Activated gamma-delta T cell treated with Interleukin-2 at 50 U/mL for 16 hours (primary cell): ENCODE measurements at regions not wholly inside any gene's neighbourhood (a gene's known extent, or its start where the extent isn't known, plus 50 kb on each side); places are given as distances from the start of the nearest gene placed in this dataset.

Source experiments
- DNase-seq: peaks from one replicate; pipeline ENCODE4 v3.0.0-alpha.2; 2020

DNA sequence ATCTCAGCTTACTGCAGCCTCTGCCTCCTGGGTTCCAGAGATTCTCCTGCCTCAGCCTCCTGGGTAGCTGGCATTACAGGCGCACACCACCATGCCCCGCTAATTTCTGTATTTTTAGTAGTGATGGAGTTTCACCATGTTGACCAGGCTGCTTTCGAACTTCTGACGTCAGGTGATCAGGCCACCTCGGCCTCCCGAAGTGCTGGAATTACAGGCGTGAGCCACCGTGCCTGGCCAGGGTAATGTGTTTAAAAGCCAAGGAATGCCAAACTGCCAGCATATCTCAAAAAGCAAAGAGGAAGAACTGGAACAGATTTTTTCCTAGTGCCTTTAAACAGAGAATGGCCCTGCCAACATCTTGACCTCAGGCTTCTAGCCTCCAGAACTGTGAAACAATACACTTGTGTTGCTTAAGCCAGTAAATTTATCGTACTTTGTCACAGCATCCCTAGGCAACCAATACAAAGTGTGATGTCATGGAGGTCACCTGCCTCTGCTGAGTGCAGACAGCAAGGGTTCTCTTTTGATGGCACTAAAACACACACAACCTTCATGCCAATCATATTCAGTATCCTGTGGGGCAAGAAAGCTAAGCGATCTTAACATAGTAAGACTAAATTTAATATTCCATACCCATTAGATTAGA, 858.3 kb upstream of the TMPRSS15 start:
- no peak for DNase-seq

DNA sequence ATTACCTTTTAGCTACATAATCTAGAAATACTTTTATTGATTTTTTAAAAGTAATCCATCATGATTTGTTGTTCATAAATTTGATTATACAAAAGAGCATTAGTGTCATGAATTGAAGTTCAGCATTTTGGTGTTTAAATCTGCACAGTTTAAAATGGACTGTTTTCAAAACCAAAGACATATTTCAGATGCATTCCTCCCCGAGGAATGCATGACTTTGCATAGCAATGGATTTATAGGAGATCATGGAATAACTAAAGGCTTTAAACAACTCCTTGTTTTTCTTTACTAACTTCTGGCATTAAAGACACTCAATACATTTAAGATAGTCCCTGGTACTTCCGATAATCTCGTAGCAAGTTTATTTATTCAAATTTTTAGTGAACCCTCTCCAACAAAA, 863.1 kb upstream of the TMPRSS15 start:
- DNase-seq = no peak

DNA sequence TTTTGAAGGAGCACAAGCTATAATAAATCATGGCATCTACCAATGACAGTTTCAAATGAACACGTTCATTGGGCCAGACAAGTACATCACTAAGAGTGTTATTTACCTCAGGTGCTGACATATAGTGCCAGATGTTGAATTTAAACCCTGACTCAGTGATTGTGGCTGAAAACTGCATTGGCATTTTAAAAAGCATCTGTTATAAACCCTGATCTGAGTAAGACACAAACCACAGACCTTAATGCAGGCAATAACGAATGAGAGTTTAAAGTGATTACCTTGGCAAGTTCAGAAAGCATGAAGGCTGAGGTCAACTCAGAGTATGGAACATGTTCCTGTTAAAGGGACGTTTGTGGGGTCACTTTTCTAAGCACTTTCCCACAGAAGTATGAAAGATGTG, 865.1 kb upstream of the TMPRSS15 start:
- DNase-seq = no peak

DNA sequence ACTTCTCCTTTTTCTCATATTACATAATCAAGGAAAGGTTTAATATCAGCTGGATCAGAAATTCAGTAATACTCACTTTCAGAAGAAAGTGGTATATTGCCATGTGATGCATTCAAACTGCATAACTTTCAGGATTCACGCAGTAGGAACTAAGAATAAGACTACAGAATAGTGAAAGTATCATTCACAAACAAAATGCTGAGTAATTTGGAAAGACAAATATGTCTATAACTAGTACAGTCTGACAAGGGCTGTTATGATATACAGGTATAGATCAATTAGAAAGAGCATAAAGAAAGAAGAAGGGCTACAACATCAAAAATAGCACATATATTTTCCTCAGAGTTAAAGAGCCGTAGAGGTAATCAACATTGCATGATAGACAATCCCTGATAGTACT, 871.5 kb upstream of the TMPRSS15 start:
- DNase-seq = no peak

DNA sequence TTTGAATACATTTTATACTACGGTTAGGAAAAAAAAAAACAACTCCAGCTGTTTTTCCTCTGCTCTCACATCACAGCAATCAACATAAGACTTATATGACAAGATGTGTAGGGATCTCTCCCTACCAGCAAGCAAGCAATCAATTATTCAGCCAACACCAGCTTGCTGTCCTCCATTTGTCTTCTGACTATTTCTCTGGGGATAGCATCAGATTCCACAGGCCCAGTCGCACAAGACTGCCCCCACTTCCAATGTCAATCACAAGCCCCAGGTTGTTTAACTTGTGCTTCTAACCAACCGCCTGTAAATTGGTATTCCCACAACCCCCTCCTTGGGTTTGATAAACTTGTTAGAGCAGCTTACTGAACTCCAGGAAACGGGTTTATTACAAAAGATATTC, 873.1 kb upstream of the TMPRSS15 start:
- no peak for DNase-seq

DNA sequence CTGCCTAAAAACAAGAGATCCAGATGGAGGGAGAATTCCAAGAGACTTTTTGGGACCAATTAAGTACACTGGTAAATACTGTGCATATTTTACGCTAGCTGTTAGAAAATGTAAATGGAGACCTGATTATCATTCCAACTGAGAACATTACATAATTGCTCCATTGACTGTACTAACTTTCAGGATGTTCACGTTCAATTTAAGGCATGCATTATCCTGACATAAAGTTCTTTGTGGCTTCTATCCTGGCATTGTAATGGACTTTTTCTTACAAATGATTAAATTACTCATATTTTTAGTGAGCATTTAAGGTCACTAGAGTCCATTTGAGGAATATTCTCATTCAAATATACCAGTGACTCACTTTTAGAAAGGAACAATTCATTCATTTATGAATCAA, 883.3 kb upstream of the TMPRSS15 start:
- DNase-seq = no peak

GRCh38 chr21:19290328-19290727, 886.7 kb upstream of the TMPRSS15 start:
- DNase-seq = no peak

- DNase-seq = no peak
These were observed 916.7 kb upstream of the TMPRSS15 start for GRCh38 chr21:19320291-19320690.

DNA sequence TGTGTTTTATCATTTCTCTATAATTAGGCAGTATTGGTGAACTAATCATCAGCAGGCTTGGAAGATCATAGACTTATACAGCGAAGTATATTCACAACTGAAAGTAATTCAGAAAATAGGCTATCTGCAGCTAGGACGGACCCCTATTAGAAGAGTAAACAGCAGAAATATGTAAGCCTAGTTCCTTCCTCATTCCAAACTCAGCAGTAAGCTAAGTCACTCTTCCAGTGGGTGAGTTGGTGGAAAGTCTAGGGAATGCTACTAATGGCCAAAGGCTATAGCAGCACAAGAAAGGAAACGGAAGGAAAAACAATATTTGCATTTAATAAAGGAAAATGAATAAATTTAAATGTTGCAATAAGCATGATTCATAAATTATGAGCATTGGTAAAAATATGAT, 918.1 kb upstream of the TMPRSS15 start:
- no peak for DNase-seq

DNA sequence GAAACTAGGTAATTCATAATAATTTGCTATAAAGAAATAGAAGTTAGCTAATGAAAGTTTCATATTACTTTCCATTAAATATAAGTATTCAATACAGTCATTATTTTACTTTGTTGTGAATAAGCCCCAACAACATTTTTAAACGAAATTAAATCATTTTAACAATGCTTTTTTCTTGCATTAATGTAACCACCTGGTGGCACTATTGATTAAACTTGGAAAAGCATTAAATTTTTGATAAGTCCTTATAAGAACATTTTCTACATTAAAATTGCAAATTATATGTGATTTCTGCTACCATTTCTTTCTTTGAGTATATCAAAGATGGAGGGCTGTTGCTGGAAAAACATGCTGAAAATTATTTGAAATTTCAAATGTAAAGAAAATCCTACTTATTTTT, 918.8 kb upstream of the TMPRSS15 start:
- no peak for DNase-seq

DNA sequence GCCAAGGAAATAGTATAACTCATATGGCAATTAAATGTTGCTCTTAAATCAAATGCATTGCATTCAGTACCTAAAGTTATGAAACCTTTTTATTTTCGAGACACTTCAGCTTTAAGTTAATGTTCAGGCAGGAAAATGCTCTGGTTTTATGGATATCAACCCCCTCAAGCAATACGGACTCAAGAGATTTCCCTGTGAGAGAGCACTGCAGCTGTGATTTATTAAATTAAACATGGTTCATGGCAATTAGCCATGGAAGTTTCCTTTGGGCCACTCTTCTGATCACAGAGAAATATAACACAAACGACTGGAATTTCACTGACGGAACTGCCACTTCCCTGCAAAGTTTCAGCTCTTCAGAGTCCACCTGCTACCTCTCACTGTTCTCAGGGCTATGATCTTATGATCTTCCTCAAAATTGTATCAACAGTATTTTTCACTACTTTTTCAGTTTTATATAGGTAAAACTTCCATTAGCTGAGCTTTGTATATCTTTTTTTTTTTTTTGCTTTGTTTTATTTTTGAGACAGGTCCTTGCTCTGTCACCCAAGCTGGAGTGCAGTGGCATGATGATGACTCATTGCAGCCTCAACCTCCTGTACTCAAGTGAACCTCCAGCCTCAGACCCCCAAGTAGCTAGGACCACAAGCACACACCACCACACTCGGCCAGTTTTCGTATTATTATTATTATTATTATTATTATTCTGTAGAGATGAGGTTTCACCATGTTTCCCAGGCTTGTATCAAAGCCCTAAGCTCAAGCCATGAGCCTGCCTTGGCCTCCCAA, 923.1 kb upstream of the TMPRSS15 start:
- DNase-seq = no peak

- DNase-seq = no peak
These were observed 925.4 kb upstream of the TMPRSS15 start for GRCh38 chr21:19328954-19329353.

- DNase-seq = no peak
These were observed 936.7 kb upstream of the TMPRSS15 start for GRCh38 chr21:19340303-19340702.

GRCh38 chr21:19340954-19341353, 937.4 kb upstream of the TMPRSS15 start:
- DNase-seq = no peak

GRCh38 chr21:19343711-19344110, 940.1 kb upstream of the TMPRSS15 start:
- no peak for DNase-seq

DNA sequence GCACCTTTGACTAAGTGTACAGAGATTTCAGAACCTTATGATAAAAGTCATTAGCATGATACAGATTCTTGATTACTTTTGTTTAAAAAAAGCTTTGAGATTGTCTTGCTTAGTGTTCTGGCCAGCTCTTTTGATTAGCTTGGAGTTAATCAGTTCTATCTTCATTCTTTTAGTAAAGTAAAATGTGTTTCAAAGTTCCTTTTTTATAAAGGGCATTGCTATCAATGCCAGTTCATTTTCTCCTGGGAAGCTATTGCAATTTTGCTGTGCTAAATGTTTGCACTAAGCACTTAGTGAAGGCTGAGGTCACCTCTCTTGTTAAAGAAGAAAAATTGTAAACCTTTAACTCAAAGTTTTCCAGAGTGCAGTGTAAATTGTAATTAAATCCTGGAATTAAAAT, 946.7 kb upstream of the TMPRSS15 start:
- no peak for DNase-seq

- no peak for DNase-seq
These were observed 949.7 kb upstream of the TMPRSS15 start for GRCh38 chr21:19353256-19353655.

DNA sequence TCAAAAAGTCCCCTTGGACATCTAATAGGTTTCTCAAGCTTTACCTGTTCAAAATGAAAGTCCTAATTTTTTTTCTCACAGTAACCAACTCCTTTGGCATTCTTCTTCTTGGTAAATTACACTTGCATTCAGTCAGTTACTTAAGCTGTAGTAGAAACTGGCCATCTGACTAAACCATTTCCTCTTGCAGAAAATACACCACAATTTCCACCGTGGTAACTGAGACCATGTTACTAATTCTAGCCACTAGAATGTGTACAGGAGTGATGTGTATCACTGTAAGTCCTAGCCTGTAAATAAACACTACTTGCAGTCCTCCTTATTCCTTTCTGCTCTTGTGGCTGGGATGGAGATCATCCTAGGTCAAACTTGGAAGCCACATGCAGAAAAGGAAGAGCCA, 965.4 kb upstream of the TMPRSS15 start:
- no peak for DNase-seq

- no peak for DNase-seq
These were observed 988.8 kb upstream of the TMPRSS15 start for GRCh38 chr21:19392390-19392789.

DNA sequence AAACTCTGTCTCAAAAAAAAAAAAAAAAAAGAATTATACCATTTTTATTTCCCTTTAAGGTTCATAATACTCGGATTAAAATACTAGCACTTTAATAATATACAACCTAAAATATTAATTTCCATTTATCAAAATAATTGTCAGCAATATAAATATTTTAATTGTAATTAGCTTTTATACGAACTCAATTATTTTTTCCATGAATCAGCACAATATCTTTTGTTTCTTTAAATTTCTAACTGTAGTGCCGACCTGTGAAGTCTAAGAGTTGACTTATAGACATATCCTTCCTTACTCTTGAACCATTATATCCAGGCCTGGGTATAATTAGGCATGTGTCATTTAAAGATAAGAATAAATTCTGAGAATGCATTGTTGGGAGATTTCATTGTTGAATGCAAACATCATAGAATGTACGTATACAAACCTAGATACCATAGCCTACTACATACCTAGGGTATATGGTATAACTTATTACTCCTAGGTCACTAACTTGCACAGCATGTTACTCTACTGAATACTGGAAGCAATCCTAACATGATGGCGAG, 996.7 kb upstream of the TMPRSS15 start:
- DNase-seq = no peak

DNA sequence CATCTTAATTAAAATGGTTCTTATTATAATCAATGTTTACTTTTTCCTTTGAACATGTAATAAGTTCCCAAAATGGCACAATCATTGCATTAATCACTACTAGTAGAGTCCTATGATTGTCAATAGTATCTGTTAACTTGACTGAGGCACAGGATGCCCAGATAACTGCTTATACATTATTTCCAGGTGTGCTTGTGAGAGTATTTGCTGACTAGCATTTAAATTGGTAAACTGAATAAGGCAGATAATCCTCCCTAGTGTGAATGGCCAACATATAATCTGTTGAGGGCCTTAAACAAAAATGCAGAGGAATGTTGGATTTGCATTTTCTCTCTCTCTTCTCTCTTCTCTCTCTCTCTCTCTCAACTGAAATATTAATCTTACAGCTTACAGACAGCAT, 999.3 kb upstream of the TMPRSS15 start:
- DNase-seq = no peak

DNA sequence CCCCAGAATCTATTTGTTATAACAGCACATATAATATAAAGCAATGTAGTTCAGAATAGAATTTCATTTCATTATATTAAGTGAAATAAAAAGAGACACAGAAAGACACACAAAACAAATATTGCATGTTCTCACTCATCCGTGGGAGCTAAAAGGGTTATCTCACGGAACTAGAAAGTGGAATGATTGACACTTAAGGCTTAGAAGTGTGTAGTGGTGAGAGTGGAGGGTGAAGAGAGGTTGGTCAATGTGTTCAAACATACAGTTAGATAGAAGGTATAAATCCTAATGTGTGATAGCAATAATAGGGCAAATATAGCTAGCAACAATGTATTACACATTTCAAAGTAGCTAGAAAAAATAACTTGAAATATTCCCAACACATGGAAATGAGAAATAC, 1001.7 kb upstream of the TMPRSS15 start:
- DNase-seq = no peak

DNA sequence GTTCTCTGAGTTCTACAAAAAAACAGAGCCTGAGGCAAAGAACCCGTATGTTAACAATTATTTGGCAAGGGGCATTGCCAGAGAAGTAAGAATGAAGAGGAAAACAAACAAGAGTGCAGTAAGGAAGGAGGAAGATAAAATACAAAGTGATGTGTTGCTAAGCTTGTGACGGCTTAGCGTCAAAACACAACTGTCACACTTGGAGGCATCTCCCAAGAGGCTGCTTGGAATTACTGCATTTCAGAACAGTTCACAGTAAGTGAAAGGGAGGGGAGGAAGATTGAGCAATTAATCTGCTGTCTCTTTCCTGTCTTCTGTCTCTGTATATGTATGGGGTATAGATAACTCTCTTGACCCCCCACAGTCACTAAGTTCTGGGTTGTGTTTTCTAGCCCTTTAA, 1017.0 kb upstream of the TMPRSS15 start:
- no peak for DNase-seq

GRCh38 chr21:19433623-19434022, 1030.0 kb upstream of the TMPRSS15 start:
- DNase-seq = no peak
